Transverse colon (tissue), 4 donors: ENCODE measurements at regions not wholly inside any gene's neighbourhood (a gene's known extent, or its start where the extent isn't known, plus 50 kb on each side); places are given as distances from the start of the nearest gene placed in this dataset.

Experiments used
- CTCF ChIP-seq, 5 experiments: fragments of 200-600 bp in 3 of 5; fragments of 450-650 bp in 2 of 5; sonication (generic) in 3 of 5; IDR thresholded peaks; 1 replicate in 2 of 5; 2 replicates in 3 of 5; pipeline ENCODE4 v1.5.1; 2016 to 2017; ENCODE audit warnings: antibody characterized with exemption in 5 of 5, inconsistent platforms in 3 of 5, mild to moderate bottlenecking in 2 of 5, moderate library complexity in 1 of 5
- EP300 ChIP-seq: sonication (generic); formaldehyde crosslinking; IDR thresholded peaks from one replicate; pipeline ENCODE4 v1.6.1; 2017; ENCODE audit warnings: antibody characterized with exemption, low read depth
- POLR2A ChIP-seq: fragments of 450-650 bp; IDR thresholded peaks from one replicate; pipeline ENCODE4 v1.6.1; 2016; ENCODE audit warnings: antibody characterized with exemption, mild to moderate bottlenecking, moderate library complexity
- POLR2AphosphoS5 ChIP-seq, 3 donors: sonication (generic); formaldehyde crosslinking; IDR thresholded peaks; one replicate each; pipeline ENCODE4 v1.6.1; 2016; ENCODE audit warnings: antibody characterized with exemption in 3 of 3

- TF ChIP-seq POLR2AphosphoS5 (IDR thresholded peaks at IDR 0.05) = no peak
- TF ChIP-seq CTCF (IDR thresholded peaks at IDR 0.05) = no peak
- no peak for TF ChIP-seq EP300
- no peak for TF ChIP-seq POLR2A
These were observed 175.0 kb upstream of the SGO1 start for GRCh38 chr3:20361000-20361399.
